ENCODE measurements at regions not wholly inside any gene's neighbourhood (a gene's known extent, or its start where the extent isn't known, plus 50 kb on each side); places are given as distances from the start of the nearest gene placed in this dataset.

- TF ChIP-seq, protein P1, sequence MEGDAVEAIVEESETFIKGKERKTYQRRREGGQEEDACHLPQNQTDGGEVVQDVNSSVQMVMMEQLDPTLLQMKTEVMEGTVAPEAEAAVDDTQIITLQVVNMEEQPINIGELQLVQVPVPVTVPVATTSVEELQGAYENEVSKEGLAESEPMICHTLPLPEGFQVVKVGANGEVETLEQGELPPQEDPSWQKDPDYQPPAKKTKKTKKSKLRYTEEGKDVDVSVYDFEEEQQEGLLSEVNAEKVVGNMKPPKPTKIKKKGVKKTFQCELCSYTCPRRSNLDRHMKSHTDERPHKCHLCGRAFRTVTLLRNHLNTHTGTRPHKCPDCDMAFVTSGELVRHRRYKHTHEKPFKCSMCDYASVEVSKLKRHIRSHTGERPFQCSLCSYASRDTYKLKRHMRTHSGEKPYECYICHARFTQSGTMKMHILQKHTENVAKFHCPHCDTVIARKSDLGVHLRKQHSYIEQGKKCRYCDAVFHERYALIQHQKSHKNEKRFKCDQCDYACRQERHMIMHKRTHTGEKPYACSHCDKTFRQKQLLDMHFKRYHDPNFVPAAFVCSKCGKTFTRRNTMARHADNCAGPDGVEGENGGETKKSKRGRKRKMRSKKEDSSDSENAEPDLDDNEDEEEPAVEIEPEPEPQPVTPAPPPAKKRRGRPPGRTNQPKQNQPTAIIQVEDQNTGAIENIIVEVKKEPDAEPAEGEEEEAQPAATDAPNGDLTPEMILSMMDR (IDR thresholded peaks at IDR 0.05) = no peak
- no peak for TF ChIP-seq POLR2A (IDR thresholded peaks at IDR 0.05)
These were observed 201.4 kb downstream of the TTC6 start for GRCh38 chr14:37796703-37797416.

Data from uterus (tissue), 2 donors.